HEK293 (cell line): ENCODE measurements at regions not wholly inside any gene's neighbourhood (a gene's known extent, or its start where the extent isn't known, plus 50 kb on each side); places are given as distances from the start of the nearest gene placed in this dataset.

Source experiments
- CTCF ChIA-PET: fragments of 350-600 bp; formaldehyde crosslinking; extraction: SDS; loops from one replicate; lab custom pipeline; 2021; ENCODE audit warnings: antibody characterized with exemption; lab: Yijun Ruan, JAX
- POLR2A ChIA-PET: fragments of 300-600 bp; formaldehyde crosslinking; extraction: SDS; loops from one replicate; lab custom pipeline; 2020; ENCODE audit warnings: antibody characterized with exemption, inconsistent platforms; lab: Yijun Ruan, JAX
- H3K27ac ChIP-seq: fragments of 200-500 bp; sonication (Bioruptor generic); 2 replicates; pipeline ENCODE4 v1.5.1; 2014; ENCODE audit warnings: low read depth, low read length, control low read depth, inconsistent platforms; ENCODE audit errors: extremely low read depth
- H3K36me3 ChIP-seq, 2 experiments: fragments of 200-500 bp in 1 of 2; sonication (Bioruptor generic) in 1 of 2; 1 replicate in 1 of 2; 2 replicates in 1 of 2; pipeline ENCODE4 v1.5.1; 2014 to 2017; ENCODE audit warnings: inconsistent platforms in 2 of 2, low read length in 2 of 2; ENCODE audit not compliant: control insufficient read depth in 2 of 2, insufficient read depth in 1 of 2
- H3K4me1 ChIP-seq: fragments of 200-500 bp; sonication (Bioruptor generic); 2 replicates; pipeline ENCODE4 v1.5.1; 2014; ENCODE audit warnings: mild to moderate bottlenecking, low read length, inconsistent platforms; ENCODE audit not compliant: control insufficient read depth, insufficient read depth
- H3K4me3 ChIP-seq: 2 replicates; pipeline ENCODE4 v1.5.1; 2011; ENCODE audit warnings: low read depth, mild to moderate bottlenecking, control low read depth, low read length, moderate library complexity
- H3K9me3 ChIP-seq: fragments of 200-500 bp; sonication (Bioruptor generic); 2 replicates; pipeline ENCODE4 v1.5.1; 2014; ENCODE audit warnings: low read depth, low read length, inconsistent platforms; ENCODE audit not compliant: control insufficient read depth, insufficient read depth
- GFI1B ChIP-seq: fragments of 450-650 bp; formaldehyde crosslinking; IDR thresholded peaks from 2 replicates; pipeline ENCODE4 v1.5.1; 2016; ENCODE audit warnings: missing biosample characterization, missing genetic modification characterization
- IKZF3 ChIP-seq: fragments of 450-650 bp; IDR thresholded peaks from 2 replicates; pipeline ENCODE4 v1.5.0; 2018; ENCODE audit warnings: missing biosample characterization, mild to moderate bottlenecking, missing genetic modification characterization, moderate library complexity
- KLF7 ChIP-seq: fragments of 450-650 bp; formaldehyde crosslinking; IDR thresholded peaks from 2 replicates; pipeline ENCODE4 v1.5.1; 2016; ENCODE audit warnings: missing biosample characterization, missing genetic modification characterization, borderline replicate concordance
- SCRT2 ChIP-seq: fragments of 450-650 bp; formaldehyde crosslinking; IDR thresholded peaks from 2 replicates; pipeline ENCODE4 v1.5.1; 2016; ENCODE audit warnings: missing biosample characterization, missing genetic modification characterization
- SP2 ChIP-seq: fragments of 450-650 bp; formaldehyde crosslinking; IDR thresholded peaks from 2 replicates; pipeline ENCODE4 v1.5.1; 2016; ENCODE audit warnings: missing biosample characterization, missing genetic modification characterization
- ZNF112 ChIP-seq: fragments of 450-650 bp; formaldehyde crosslinking; IDR thresholded peaks from 2 replicates; pipeline ENCODE4 v1.5.0; 2017; ENCODE audit warnings: missing biosample characterization, missing genetic modification characterization
- ZNF140 ChIP-seq: fragments of 450-650 bp; formaldehyde crosslinking; IDR thresholded peaks from 2 replicates; pipeline ENCODE4 v1.5.1; 2016; ENCODE audit warnings: missing biosample characterization, missing genetic modification characterization
- ZNF248 ChIP-seq: fragments of 450-650 bp; formaldehyde crosslinking; IDR thresholded peaks from 2 replicates; pipeline ENCODE4 v1.5.1; 2017; ENCODE audit warnings: missing biosample characterization, missing genetic modification characterization
- ZNF366 ChIP-seq: fragments of 450-650 bp; formaldehyde crosslinking; conservative IDR thresholded peaks from 2 replicates; pipeline ENCODE4 v1.5.1; 2016; ENCODE audit warnings: missing biosample characterization, missing genetic modification characterization
- ZNF404 ChIP-seq: fragments of 450-650 bp; formaldehyde crosslinking; IDR thresholded peaks from 2 replicates; pipeline ENCODE4 v1.5.1; 2017; ENCODE audit warnings: missing biosample characterization, missing genetic modification characterization
- ZNF514 ChIP-seq: fragments of 450-650 bp; formaldehyde crosslinking; IDR thresholded peaks from 2 replicates; pipeline ENCODE4 v1.5.1; 2016; ENCODE audit warnings: missing biosample characterization, missing genetic modification characterization
- ZNF555 ChIP-seq: fragments of 450-650 bp; formaldehyde crosslinking; conservative IDR thresholded peaks from 2 replicates; pipeline ENCODE4 v1.5.1; 2017; ENCODE audit warnings: missing biosample characterization, mild to moderate bottlenecking, missing genetic modification characterization, inconsistent platforms
- ZNF571 ChIP-seq: fragments of 450-650 bp; formaldehyde crosslinking; IDR thresholded peaks from 2 replicates; pipeline ENCODE4 v1.5.0; 2017; ENCODE audit warnings: missing biosample characterization, missing genetic modification characterization
- ZNF768 ChIP-seq: fragments of 450-650 bp; formaldehyde crosslinking; IDR thresholded peaks from 2 replicates; pipeline ENCODE4 v1.5.1; 2018; ENCODE audit warnings: missing biosample characterization, mild to moderate bottlenecking, missing genetic modification characterization
- ZNF777 ChIP-seq: fragments of 450-650 bp; formaldehyde crosslinking; IDR thresholded peaks from 2 replicates; pipeline ENCODE4 v1.5.1; 2017; ENCODE audit warnings: missing biosample characterization, missing genetic modification characterization, borderline replicate concordance
- ZNF785 ChIP-seq: fragments of 450-650 bp; formaldehyde crosslinking; IDR thresholded peaks from 2 replicates; pipeline ENCODE4 v1.5.1; 2016; ENCODE audit warnings: missing biosample characterization, missing genetic modification characterization
- TF ChIP-seq, protein P1 (sequence below): fragments of 450-650 bp; formaldehyde crosslinking; conservative IDR thresholded peaks from 2 replicates; pipeline ENCODE4 v1.5.1; 2016; ENCODE audit warnings: low read depth, missing biosample characterization, missing genetic modification characterization
- TF ChIP-seq, protein P2 (sequence below): fragments of 450-650 bp; formaldehyde crosslinking; IDR thresholded peaks from 2 replicates; pipeline ENCODE4 v1.5.1; 2017; ENCODE audit warnings: missing biosample characterization, missing genetic modification characterization
- TF ChIP-seq, protein P3 (sequence below): fragments of 450-650 bp; formaldehyde crosslinking; optimal IDR thresholded peaks from 2 replicates; pipeline ENCODE3; 2016; ENCODE audit warnings: missing biosample characterization, mild to moderate bottlenecking, missing genetic modification characterization

DNA sequence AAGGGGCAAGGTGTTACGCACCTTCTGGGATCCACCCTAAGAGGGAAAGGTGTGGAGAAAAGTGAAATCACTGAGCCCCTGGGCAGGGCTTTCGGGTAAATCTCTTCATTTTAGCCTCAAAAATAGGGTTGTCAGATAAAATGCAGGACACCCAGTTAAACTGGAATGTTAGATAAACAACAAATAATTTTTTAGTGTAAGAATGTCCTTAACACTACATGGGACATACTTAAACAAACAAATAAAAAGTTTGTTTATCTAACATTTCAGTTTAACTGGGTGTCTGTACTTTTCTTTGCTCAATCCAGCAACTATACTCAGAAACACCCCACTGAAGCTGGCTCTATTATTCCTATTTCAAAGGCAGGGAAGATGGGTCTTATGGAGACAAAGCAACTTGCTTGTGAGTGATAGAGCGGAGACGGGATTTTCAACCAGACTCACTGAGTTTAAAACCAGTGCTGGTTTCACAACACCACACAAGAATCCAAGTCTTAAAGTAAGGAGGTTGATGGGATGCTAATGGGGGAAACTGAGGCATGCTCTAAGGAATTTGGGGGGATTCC, 144.8 kb upstream of the RBPJ start (continued):
- TF ChIP-seq ZNF785 (tag by site-specific recombination) (no peak), ZNF112 (no peak), ZNF768 (no peak), SP2 (tag by site-specific recombination) (no peak), ZNF555 (tag by site-specific recombination) (no peak), GFI1B (tag by site-specific recombination) (no peak)

DNA sequence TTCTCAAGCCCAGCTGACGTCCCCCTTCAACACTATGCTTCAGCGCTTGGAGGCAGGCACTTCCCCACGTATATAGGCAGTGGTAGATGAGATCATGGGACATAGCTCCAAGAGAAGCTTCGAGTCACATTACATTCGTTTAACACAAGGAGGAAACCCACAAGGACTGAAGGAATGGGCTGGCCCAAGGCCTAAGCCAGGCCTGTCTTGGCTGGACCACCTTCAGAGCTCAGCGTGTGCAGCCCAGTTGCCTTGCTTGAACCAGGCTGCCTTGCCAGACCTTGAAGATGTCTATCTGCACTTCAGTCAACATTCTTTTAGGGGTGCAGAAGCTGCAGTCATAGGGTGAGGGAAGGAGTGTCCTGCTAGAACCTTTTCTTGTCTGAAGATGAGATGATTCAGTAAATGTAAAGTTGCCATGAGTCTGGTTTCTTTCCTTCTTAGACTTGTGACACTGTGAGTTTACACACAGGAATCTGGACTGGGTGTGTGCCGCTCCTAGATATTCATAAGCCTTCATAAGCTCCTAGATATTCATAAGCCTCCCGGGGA, 144.1 kb upstream of the RBPJ start:
- no peak overlapping the region for H3K4me3 ChIP-seq
- no peaks in the 10 kb centered on the region for H3K36me3 ChIP-seq
- POLR2A ChIA-PET: no interaction called here
- CTCF ChIA-PET: no interaction called here
- no peak overlapping the region for H3K27ac ChIP-seq
- no peaks in the 10 kb centered on the region for H3K4me1 ChIP-seq
- no peaks in the 10 kb centered on the region for H3K9me3 ChIP-seq
- TF ChIP-seq IKZF3 (tag by site-specific recombination) (no peak), SCRT2 (tag by site-specific recombination) (no peak), KLF7 (no peak), ZNF404 (no peak), ZNF366 (tag by site-specific recombination) (no peak), ZNF777 (no peak), ZNF248 (no peak), ZNF514 (tag by site-specific recombination) (no peak), ZNF140 (tag by site-specific recombination) (no peak), ZNF571 (tag by site-specific recombination) (no peak)
- TF ChIP-seq, protein P1, sequence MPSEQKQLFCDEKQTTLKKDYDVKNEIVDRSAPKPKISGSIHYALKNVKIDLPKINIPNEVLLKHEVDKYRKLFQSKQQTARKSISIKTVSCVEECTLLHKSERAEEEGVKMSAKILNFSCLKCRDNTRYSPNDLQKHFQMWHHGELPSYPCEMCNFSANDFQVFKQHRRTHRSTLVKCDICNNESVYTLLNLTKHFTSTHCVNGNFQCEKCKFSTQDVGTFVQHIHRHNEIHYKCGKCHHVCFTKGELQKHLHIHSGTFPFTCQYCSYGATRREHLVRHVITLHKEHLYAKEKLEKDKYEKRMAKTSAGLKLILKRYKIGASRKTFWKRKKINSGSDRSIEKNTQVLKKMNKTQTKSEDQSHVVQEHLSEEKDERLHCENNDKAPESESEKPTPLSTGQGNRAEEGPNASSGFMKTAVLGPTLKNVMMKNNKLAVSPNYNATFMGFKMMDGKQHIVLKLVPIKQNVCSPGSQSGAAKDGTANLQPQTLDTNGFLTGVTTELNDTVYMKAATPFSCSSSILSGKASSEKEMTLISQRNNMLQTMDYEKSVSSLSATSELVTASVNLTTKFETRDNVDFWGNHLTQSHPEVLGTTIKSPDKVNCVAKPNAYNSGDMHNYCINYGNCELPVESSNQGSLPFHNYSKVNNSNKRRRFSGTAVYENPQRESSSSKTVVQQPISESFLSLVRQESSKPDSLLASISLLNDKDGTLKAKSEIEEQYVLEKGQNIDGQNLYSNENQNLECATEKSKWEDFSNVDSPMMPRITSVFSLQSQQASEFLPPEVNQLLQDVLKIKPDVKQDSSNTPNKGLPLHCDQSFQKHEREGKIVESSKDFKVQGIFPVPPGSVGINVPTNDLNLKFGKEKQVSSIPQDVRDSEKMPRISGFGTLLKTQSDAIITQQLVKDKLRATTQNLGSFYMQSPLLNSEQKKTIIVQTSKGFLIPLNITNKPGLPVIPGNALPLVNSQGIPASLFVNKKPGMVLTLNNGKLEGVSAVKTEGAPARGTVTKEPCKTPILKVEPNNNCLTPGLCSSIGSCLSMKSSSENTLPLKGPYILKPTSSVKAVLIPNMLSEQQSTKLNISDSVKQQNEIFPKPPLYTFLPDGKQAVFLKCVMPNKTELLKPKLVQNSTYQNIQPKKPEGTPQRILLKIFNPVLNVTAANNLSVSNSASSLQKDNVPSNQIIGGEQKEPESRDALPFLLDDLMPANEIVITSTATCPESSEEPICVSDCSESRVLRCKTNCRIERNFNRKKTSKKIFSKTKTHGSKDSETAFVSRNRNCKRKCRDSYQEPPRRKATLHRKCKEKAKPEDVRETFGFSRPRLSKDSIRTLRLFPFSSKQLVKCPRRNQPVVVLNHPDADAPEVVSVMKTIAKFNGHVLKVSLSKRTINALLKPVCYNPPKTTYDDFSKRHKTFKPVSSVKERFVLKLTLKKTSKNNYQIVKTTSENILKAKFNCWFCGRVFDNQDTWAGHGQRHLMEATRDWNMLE (tag by site-specific recombination): no peak
- TF ChIP-seq, protein P2, sequence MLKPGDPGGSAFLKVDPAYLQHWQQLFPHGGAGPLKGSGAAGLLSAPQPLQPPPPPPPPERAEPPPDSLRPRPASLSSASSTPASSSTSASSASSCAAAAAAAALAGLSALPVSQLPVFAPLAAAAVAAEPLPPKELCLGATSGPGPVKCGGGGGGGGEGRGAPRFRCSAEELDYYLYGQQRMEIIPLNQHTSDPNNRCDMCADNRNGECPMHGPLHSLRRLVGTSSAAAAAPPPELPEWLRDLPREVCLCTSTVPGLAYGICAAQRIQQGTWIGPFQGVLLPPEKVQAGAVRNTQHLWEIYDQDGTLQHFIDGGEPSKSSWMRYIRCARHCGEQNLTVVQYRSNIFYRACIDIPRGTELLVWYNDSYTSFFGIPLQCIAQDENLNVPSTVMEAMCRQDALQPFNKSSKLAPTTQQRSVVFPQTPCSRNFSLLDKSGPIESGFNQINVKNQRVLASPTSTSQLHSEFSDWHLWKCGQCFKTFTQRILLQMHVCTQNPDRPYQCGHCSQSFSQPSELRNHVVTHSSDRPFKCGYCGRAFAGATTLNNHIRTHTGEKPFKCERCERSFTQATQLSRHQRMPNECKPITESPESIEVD (tag by site-specific recombination): no peak
- TF ChIP-seq, protein P3, sequence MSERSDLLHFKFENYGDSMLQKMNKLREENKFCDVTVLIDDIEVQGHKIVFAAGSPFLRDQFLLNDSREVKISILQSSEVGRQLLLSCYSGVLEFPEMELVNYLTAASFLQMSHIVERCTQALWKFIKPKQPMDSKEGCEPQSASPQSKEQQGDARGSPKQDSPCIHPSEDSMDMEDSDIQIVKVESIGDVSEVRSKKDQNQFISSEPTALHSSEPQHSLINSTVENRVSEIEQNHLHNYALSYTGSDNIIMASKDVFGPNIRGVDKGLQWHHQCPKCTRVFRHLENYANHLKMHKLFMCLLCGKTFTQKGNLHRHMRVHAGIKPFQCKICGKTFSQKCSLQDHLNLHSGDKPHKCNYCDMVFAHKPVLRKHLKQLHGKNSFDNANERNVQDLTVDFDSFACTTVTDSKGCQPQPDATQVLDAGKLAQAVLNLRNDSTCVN (tag by site-specific recombination): no peak
